HFFc6 (cell line): ENCODE measurements at regions not wholly inside any gene's neighbourhood (a gene's known extent, or its start where the extent isn't known, plus 50 kb on each side); places are given as distances from the start of the nearest gene placed in this dataset.

Experiments used
- DNase-seq: peaks from one replicate; pipeline ENCODE4 v3.0.0-alpha.2; 2018
- H3K27ac Mint-ChIP-seq: 2 replicates; pipeline ENCODE4 v1.8.0; 2020; ENCODE audit warnings: mild to moderate bottlenecking, mixed read lengths
- H3K27me3 Mint-ChIP-seq: 2 replicates; pipeline ENCODE4 v1.8.0; 2021; ENCODE audit warnings: mild to moderate bottlenecking, moderate library complexity, mixed read lengths; ENCODE audit not compliant: insufficient read depth
- H3K36me3 Mint-ChIP-seq: 2 replicates; pipeline ENCODE4 v1.8.0; 2021; ENCODE audit warnings: low read depth, mixed read lengths
- H3K4me1 Mint-ChIP-seq: 2 replicates; pipeline ENCODE4 v1.8.0; 2020; ENCODE audit warnings: low read depth, mixed read lengths
- H3K4me3 Mint-ChIP-seq: 2 replicates; pipeline ENCODE4 v1.8.0; 2020; ENCODE audit warnings: mild to moderate bottlenecking, moderate library complexity, mixed read lengths
- H3K9me3 Mint-ChIP-seq: 2 replicates; pipeline ENCODE4 v1.8.0; 2020; ENCODE audit warnings: mild to moderate bottlenecking, mixed read lengths
- CTCF ChIP-seq: fragments of 200-600 bp; sonication (generic); IDR thresholded peaks from 2 replicates; pipeline ENCODE4 v1.5.0; 2021; ENCODE audit warnings: antibody characterized with exemption, mild to moderate bottlenecking

GRCh38 chr16:16864536-16864935 is 485.6 kb downstream of the NPIPA7 start:
- Mint-ChIP-seq H3K4me1 (no peaks in the 10 kb centered on the region), H3K27me3 (peaks cover 3% of the 10 kb centered on the region; the same call in 1 of the 2 replicates), H3K27ac (no peak overlapping the region), H3K36me3 (no peaks in the 10 kb centered on the region), H3K9me3 (peaks cover 4% of the 10 kb centered on the region; the same call in 1 of the 2 replicates), H3K4me3 (no peak overlapping the region)
- DNase-seq = no peak
- TF ChIP-seq CTCF = no peak

DNA sequence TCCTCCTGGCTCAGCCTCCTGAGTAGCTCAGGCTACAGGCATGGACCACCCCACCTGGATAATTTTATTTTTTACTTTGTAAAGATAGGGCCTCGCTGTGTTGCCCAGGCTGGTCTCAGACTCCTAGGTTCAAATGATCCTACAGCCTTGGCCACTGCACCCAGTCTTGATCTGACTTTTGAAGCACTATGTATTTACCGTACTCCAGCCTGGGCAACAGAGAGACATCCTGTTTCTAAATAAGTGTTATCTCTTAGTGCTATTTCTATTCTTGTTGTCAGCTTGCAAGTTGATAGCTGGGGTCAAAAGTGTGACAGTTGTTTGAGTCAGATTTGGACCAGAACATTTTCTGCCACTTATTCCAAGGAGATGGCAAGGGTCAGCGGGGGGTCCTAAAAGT is 486.4 kb downstream of the NPIPA7 start:
- no peak for TF ChIP-seq CTCF
- DNase-seq = no peak
- no peaks in the 10 kb centered on the region for H3K36me3 Mint-ChIP-seq
- H3K27ac Mint-ChIP-seq = no peak overlapping the region
- H3K9me3 Mint-ChIP-seq = peaks cover 4% of the 10 kb centered on the region; the same call in 1 of the 2 replicates
- no peak overlapping the region for H3K4me3 Mint-ChIP-seq
- no peaks in the 10 kb centered on the region for H3K4me1 Mint-ChIP-seq
- peaks cover 3% of the 10 kb centered on the region; the same call in 1 of the 2 replicates for H3K27me3 Mint-ChIP-seq

DNA sequence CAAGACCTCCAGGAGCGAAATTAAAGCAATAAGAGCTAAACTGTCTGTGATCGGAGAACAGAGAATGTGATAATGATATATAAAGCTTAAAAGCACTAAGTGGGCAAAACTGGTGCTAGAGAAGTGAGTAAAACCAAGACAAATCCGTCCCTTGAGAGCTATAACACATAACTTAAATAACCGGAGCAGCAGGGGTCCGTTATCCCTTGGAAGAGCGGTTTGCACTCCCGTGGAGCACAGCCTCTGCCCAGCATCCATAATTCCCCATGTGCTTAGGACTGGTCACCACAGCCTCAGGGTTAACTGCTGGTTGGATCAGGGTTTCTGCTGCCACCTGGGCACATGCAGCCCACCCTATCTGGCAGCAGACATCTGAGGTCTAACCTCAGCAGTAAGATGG is 489.0 kb downstream of the NPIPA7 start:
- peaks cover 3% of the 10 kb centered on the region; the same call in 1 of the 2 replicates for H3K27me3 Mint-ChIP-seq
- H3K9me3 Mint-ChIP-seq = peaks cover 4% of the 10 kb centered on the region; the same call in 1 of the 2 replicates

DNA sequence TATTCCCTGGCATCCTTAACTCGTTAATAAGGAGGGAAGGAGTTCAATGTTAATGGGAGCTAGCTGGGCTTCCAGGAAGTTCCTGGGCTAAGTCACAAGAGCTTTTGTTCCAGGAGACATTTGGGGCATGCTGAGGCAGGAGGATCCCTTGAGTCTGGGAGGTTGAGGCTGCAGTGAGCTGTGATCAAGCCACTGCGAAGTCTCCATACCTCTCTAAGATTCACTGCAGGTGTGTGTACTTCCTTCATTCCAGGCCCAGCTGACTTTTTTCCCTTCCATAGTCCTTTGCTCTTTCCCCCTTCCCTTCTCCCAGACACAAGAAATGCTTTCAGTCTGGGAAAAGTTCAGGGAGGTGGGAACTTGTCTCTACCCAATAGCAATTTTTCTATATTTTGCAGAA is 489.8 kb downstream of the NPIPA7 start:
- no peak for TF ChIP-seq CTCF
- peaks cover 2% of the 10 kb centered on the region; the same call in 1 of the 2 replicates for H3K27me3 Mint-ChIP-seq
- no peak for DNase-seq
- no peak overlapping the region for H3K27ac Mint-ChIP-seq
- no peaks in the 10 kb centered on the region for H3K4me1 Mint-ChIP-seq
- H3K4me3 Mint-ChIP-seq = no peak overlapping the region
- no peaks in the 10 kb centered on the region for H3K36me3 Mint-ChIP-seq
- peaks cover 4% of the 10 kb centered on the region; the same call in 1 of the 2 replicates for H3K9me3 Mint-ChIP-seq

More for the DNA sequence above, 489.0 kb downstream of the NPIPA7 start:
- no peak overlapping the region for H3K27ac Mint-ChIP-seq
- H3K4me3 Mint-ChIP-seq = no peak overlapping the region
- H3K36me3 Mint-ChIP-seq = no peaks in the 10 kb centered on the region
- no peaks in the 10 kb centered on the region for H3K4me1 Mint-ChIP-seq
- DNase-seq = no peak
- no peak for TF ChIP-seq CTCF

- Mint-ChIP-seq H3K27ac (no peak overlapping the region), H3K9me3 (peaks cover 4% of the 10 kb centered on the region; the same call in 1 of the 2 replicates), H3K36me3 (no peaks in the 10 kb centered on the region), H3K4me3 (no peak overlapping the region), H3K27me3 (peaks cover 2% of the 10 kb centered on the region; the same call in 1 of the 2 replicates), H3K4me1 (no peaks in the 10 kb centered on the region)
- TF ChIP-seq CTCF = no peak
- DNase-seq = no peak
Measured at GRCh38 chr16:16869746-16870145, 490.8 kb downstream of the NPIPA7 start.

DNA sequence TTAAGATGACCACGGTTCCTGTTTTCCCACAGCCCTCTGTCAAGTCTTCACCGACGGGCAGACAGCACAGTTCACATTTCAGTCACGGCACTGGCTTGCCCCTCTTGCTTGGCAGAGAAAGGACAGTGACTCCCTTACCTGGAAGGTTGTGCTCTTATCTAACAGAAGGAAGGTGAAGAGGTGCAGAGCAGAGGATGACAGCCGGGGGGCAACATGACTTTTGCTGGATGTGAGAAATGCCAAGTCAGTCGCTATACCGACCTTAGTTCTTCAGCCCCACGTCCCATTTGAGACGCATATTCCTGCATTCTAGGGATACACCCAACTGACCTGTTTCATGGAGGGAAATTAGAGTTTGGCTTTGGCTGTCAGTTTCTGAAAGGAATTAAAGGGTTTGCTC is 492.3 kb downstream of the NPIPA7 start:
- TF ChIP-seq CTCF = no peak
- H3K9me3 Mint-ChIP-seq = peaks cover 7% of the 10 kb centered on the region; the same call in 1 of the 2 replicates
- H3K27ac Mint-ChIP-seq = no peak overlapping the region
- no peak overlapping the region for H3K4me3 Mint-ChIP-seq
- H3K27me3 Mint-ChIP-seq = peaks cover 2% of the 10 kb centered on the region; the same call in 1 of the 2 replicates
- DNase-seq = no peak
- H3K36me3 Mint-ChIP-seq = no peaks in the 10 kb centered on the region
- H3K4me1 Mint-ChIP-seq = no peaks in the 10 kb centered on the region
